HUES48 (cell line): ENCODE measurements at regions not wholly inside any gene's neighbourhood (a gene's known extent, or its start where the extent isn't known, plus 50 kb on each side); places are given as distances from the start of the nearest gene placed in this dataset.

Source experiments
- H3K27ac ChIP-seq: one replicate; pipeline ENCODE4 v1.7.0; 2013; ENCODE audit warnings: low read depth, low read length, inconsistent platforms
- H3K27me3 ChIP-seq: 2 replicates; pipeline ENCODE4 v1.6.1; 2013; ENCODE audit warnings: mild to moderate bottlenecking, low read length; ENCODE audit not compliant: control insufficient read depth, insufficient read depth
- H3K36me3 ChIP-seq: 2 replicates; pipeline ENCODE4 v1.6.1; 2013; ENCODE audit warnings: low read length; ENCODE audit not compliant: control insufficient read depth, insufficient read depth
- H3K4me1 ChIP-seq: 2 replicates; pipeline ENCODE4 v1.6.1; 2013; ENCODE audit warnings: mild to moderate bottlenecking, low read length; ENCODE audit not compliant: control insufficient read depth, insufficient read depth
- H3K4me3 ChIP-seq: 2 replicates; pipeline ENCODE4 v1.5.1; 2013; ENCODE audit warnings: mild to moderate bottlenecking, low read depth, low read length
- H3K9ac ChIP-seq: 2 replicates; pipeline ENCODE4 v1.6.1; 2013; ENCODE audit warnings: mild to moderate bottlenecking, low read depth, low read length, moderate library complexity
- H3K9me3 ChIP-seq: 2 replicates; pipeline ENCODE4 v1.6.1; 2013; ENCODE audit warnings: low read length; ENCODE audit not compliant: control insufficient read depth, insufficient read depth

GRCh38 chrX:99588936-99589335 is 821.1 kb downstream of the PCDH19 start:
- no peak overlapping the region for H3K4me3 ChIP-seq
- no peak overlapping the region for H3K9ac ChIP-seq
- H3K9me3 ChIP-seq = no peaks in the 10 kb centered on the region
- no peak overlapping the region for H3K27ac ChIP-seq
- H3K4me1 ChIP-seq = no peaks in the 10 kb centered on the region
- H3K27me3 ChIP-seq = no peaks in the 10 kb centered on the region
- no peaks in the 10 kb centered on the region for H3K36me3 ChIP-seq

GRCh38 chrX:99572711-99573110 is 837.4 kb downstream of the PCDH19 start:
- H3K27me3 ChIP-seq = no peaks in the 10 kb centered on the region
- H3K9me3 ChIP-seq = peaks cover 60% of the 10 kb centered on the region
- no peak overlapping the region for H3K9ac ChIP-seq
- H3K27ac ChIP-seq = no peak overlapping the region
- peak overlapping the region; percentile 39; the same call in 1 of the 2 replicates for H3K4me3 ChIP-seq
- no peaks in the 10 kb centered on the region for H3K36me3 ChIP-seq
- no peaks in the 10 kb centered on the region for H3K4me1 ChIP-seq

DNA sequence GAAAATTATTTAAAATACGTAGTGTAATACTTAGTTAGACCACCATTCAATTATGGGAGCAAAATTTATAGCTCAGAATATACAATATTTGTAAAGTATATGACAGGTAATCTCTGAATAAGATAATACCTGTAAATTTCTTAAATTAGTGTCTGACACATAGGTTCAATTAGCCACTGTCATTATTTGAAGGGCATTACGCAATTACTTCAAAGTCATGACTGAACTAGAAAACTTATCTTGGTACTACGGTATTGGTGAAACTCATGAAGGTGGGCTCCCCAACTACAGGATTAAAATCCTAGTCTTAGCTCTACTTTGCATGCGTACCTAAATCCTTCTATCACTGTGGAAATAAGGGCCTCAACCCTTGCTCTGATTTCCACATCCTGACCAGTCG is 860.7 kb downstream of the PCDH19 start:
- Histone ChIP-seq H3K4me3 (no peak overlapping the region), H3K9me3 (0 out of 2 replicates have a peak, but pooled peaks cover 2% of the 10 kb centered on the region), H3K36me3 (no peaks in the 10 kb centered on the region), H3K27ac (no peak overlapping the region), H3K4me1 (no peaks in the 10 kb centered on the region), H3K9ac (no peak overlapping the region), H3K27me3 (no peaks in the 10 kb centered on the region)

DNA sequence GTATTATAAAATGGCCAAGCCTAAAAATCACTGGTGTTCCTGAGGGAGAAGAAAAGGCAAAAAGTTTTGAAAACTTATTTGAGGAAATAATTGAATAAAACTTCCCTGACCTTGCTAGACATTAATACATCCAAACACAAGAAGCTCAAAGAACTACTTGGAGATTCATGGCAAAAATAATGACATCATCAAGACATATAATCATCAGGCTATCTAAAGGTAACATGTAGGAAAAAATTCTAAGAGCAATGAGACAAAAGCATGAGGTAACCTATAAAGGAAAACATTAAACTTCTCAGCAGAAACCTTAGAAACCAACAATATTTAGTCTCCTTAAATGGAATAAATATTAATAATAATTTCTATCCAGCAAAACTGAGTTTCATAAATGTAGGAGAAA is 887.6 kb downstream of the PCDH19 start:
- H3K27ac ChIP-seq = no peak overlapping the region
- no peaks in the 10 kb centered on the region for H3K4me1 ChIP-seq
- H3K9ac ChIP-seq = no peak overlapping the region
- H3K27me3 ChIP-seq = no peaks in the 10 kb centered on the region
- no peaks in the 10 kb centered on the region for H3K36me3 ChIP-seq
- H3K9me3 ChIP-seq = no peaks in the 10 kb centered on the region; the same call in 1 of the 2 replicates
- no peak overlapping the region for H3K4me3 ChIP-seq

GRCh38 chrX:99507768-99508167 is 902.3 kb downstream of the PCDH19 start:
- Histone ChIP-seq H3K36me3 (no peaks in the 10 kb centered on the region), H3K9ac (no peak overlapping the region), H3K4me1 (no peaks in the 10 kb centered on the region), H3K9me3 (no peaks in the 10 kb centered on the region), H3K27ac (no peak overlapping the region), H3K27me3 (no peaks in the 10 kb centered on the region), H3K4me3 (no peak overlapping the region)

GRCh38 chrX:99495453-99495852 is 914.6 kb downstream of the PCDH19 start:
- H3K36me3 ChIP-seq = no peaks in the 10 kb centered on the region
- H3K4me1 ChIP-seq = no peaks in the 10 kb centered on the region
- no peak overlapping the region for H3K9ac ChIP-seq
- no peaks in the 10 kb centered on the region; the same call in 1 of the 2 replicates for H3K9me3 ChIP-seq
- no peak overlapping the region for H3K27ac ChIP-seq
- no peaks in the 10 kb centered on the region; the same call in 1 of the 2 replicates for H3K27me3 ChIP-seq
- no peak overlapping the region for H3K4me3 ChIP-seq

GRCh38 chrX:99494668-99495067 is 915.4 kb downstream of the PCDH19 start:
- no peaks in the 10 kb centered on the region; the same call in 1 of the 2 replicates for H3K9me3 ChIP-seq
- no peak overlapping the region for H3K27ac ChIP-seq
- no peaks in the 10 kb centered on the region for H3K4me1 ChIP-seq
- H3K9ac ChIP-seq = no peak overlapping the region
- H3K27me3 ChIP-seq = no peaks in the 10 kb centered on the region
- H3K36me3 ChIP-seq = no peaks in the 10 kb centered on the region
- H3K4me3 ChIP-seq = no peak overlapping the region

- H3K27me3 ChIP-seq = no peaks in the 10 kb centered on the region
- H3K4me3 ChIP-seq = no peak overlapping the region
- H3K9me3 ChIP-seq = no peaks in the 10 kb centered on the region
- H3K36me3 ChIP-seq = no peaks in the 10 kb centered on the region
- no peak overlapping the region for H3K9ac ChIP-seq
- H3K27ac ChIP-seq = no peak overlapping the region
- peaks cover 8% of the 10 kb centered on the region for H3K4me1 ChIP-seq
Observed at GRCh38 chrX:99480728-99481127, 929.3 kb downstream of the PCDH19 start.

DNA sequence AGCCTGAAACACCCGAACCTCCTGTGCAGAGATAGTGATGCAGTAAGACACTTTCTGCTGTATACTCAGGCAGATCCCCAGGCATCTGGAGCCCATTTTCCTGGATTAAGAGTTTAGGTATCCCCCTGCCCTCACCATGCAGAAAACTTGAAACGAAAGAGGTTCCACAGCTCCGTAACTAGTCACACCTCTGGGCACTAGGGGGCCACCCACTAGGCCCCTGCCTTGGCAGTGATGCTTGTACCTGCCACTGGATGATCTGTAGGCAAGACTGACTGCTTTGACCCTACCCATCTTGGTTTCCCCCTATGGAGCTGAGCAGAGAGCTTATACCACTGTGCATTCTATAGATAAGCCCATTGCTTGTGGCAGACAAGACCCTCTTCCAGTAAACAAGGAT is 940.6 kb downstream of the PCDH19 start:
- Histone ChIP-seq H3K27me3 (no peaks in the 10 kb centered on the region; the same call in 1 of the 2 replicates), H3K9me3 (no peaks in the 10 kb centered on the region), H3K9ac (no peak overlapping the region), H3K4me1 (no peaks in the 10 kb centered on the region), H3K27ac (no peak overlapping the region), H3K4me3 (no peak overlapping the region), H3K36me3 (no peaks in the 10 kb centered on the region)

DNA sequence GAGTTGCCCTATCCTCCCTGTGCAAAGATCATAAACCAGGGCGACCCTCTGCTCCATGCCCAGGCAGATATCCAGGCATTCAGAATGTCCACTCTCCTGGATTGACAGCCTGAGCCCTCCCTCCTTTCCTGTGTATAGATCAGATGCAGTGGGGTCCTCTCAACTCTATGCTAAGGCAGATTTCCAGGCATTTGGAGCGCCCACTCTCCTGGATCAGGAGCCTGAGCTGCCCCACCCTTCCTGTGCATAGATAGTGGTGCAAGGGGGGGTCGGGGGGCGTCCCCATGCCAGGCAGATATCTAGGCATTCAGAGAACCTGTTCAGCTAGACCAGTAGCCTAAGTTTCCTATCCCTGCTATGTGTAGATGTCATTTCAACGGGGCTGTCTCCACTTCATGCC is 941.1 kb downstream of the PCDH19 start:
- H3K36me3 ChIP-seq = no peaks in the 10 kb centered on the region
- H3K4me1 ChIP-seq = no peaks in the 10 kb centered on the region
- H3K4me3 ChIP-seq = no peak overlapping the region
- H3K27ac ChIP-seq = no peak overlapping the region
- H3K9ac ChIP-seq = no peak overlapping the region
- H3K27me3 ChIP-seq = no peaks in the 10 kb centered on the region; the same call in 1 of the 2 replicates
- no peaks in the 10 kb centered on the region for H3K9me3 ChIP-seq

GRCh38 chrX:99461223-99461622 is 948.9 kb downstream of the PCDH19 start:
- Histone ChIP-seq H3K36me3 (no peaks in the 10 kb centered on the region), H3K4me1 (no peaks in the 10 kb centered on the region), H3K27me3 (no peaks in the 10 kb centered on the region), H3K4me3 (no peak overlapping the region), H3K9me3 (no peaks in the 10 kb centered on the region), H3K27ac (no peak overlapping the region), H3K9ac (no peak overlapping the region)

DNA sequence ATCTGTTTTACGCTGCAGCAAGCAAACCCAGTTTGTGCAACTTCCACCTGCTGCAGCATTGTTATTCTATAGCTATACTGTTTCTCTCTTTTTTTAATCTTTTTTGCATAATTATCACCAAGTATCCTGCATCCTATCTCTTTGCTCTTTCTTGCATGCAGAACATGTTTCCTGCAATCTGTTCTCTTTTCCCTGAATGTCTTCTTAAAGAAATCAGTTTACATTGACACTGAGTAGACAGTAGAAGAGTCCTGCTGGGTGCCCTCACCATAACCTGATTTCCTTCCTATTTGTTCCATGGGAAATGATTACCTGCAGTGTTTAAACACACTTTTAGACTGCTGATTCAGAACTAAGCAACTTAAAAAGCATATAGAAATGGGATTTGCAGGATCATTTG is 964.7 kb downstream of the PCDH19 start:
- Histone ChIP-seq H3K9ac (no peak overlapping the region), H3K4me1 (0 out of 2 replicates have a peak, but pooled peaks cover 7% of the 10 kb centered on the region), H3K4me3 (no peak overlapping the region), H3K36me3 (no peaks in the 10 kb centered on the region), H3K27ac (no peak overlapping the region), H3K27me3 (no peaks in the 10 kb centered on the region), H3K9me3 (no peaks in the 10 kb centered on the region)
